Osteocyte (in vitro differentiated cells): ENCODE measurements at regions not wholly inside any gene's neighbourhood (a gene's known extent, or its start where the extent isn't known, plus 50 kb on each side); places are given as distances from the start of the nearest gene placed in this dataset.
A peak's percentile ranks its signal among the peaks of the same experiment; 100 is the strongest.

Source experiments
- DNase-seq: peaks from one replicate; pipeline ENCODE4 v3.0.0; 2021; ENCODE audit warnings: mixed read lengths; ENCODE audit not compliant: unreplicated experiment; ENCODE audit errors: extremely low spot score
- H3K27ac Mint-ChIP-seq: one replicate; pipeline ENCODE4 v1.8.0; 2021; ENCODE audit warnings: mild to moderate bottlenecking, mixed read lengths; ENCODE audit not compliant: unreplicated experiment
- H3K27me3 Mint-ChIP-seq: one replicate; pipeline ENCODE4 v1.8.0; 2021; ENCODE audit warnings: mixed read lengths; ENCODE audit not compliant: unreplicated experiment
- H3K36me3 Mint-ChIP-seq: one replicate; pipeline ENCODE4 v1.8.0; 2021; ENCODE audit warnings: mixed read lengths; ENCODE audit not compliant: unreplicated experiment
- H3K4me1 Mint-ChIP-seq: one replicate; pipeline ENCODE4 v1.8.0; 2021; ENCODE audit warnings: mixed read lengths; ENCODE audit not compliant: unreplicated experiment
- H3K4me3 Mint-ChIP-seq: one replicate; pipeline ENCODE4 v1.8.0; 2021; ENCODE audit warnings: mild to moderate bottlenecking, moderate library complexity, mixed read lengths; ENCODE audit not compliant: unreplicated experiment
- H3K9me3 Mint-ChIP-seq: one replicate; pipeline ENCODE4 v1.8.0; 2021; ENCODE audit warnings: mixed read lengths; ENCODE audit not compliant: unreplicated experiment
- CTCF ChIP-seq: fragments of 200-600 bp; sonication (generic); IDR thresholded peaks from 2 replicates; pipeline ENCODE4 v1.5.0; 2021; ENCODE audit warnings: antibody characterized with exemption, mild to moderate bottlenecking, moderate library complexity

GRCh38 chr3:88954853-88955252 is 152.6 kb upstream of the EPHA3 start:
- no peak for DNase-seq
- H3K27me3 Mint-ChIP-seq: no peaks in the 10 kb centered on the region
- no peak for TF ChIP-seq CTCF
- H3K4me3 Mint-ChIP-seq: no peak overlapping the region
- H3K9me3 Mint-ChIP-seq: no peaks in the 10 kb centered on the region
- H3K4me1 Mint-ChIP-seq: peaks cover 26% of the 10 kb centered on the region
- no peak overlapping the region for H3K27ac Mint-ChIP-seq
- H3K36me3 Mint-ChIP-seq: no peaks in the 10 kb centered on the region

- H3K4me3 Mint-ChIP-seq: no peak overlapping the region
- no peak overlapping the region for H3K27ac Mint-ChIP-seq
- H3K27me3 Mint-ChIP-seq: no peaks in the 10 kb centered on the region
- no peak for TF ChIP-seq CTCF
- no peaks in the 10 kb centered on the region for H3K9me3 Mint-ChIP-seq
- H3K4me1 Mint-ChIP-seq: peaks cover 26% of the 10 kb centered on the region
- H3K36me3 Mint-ChIP-seq: no peaks in the 10 kb centered on the region
- no peak for DNase-seq
These were observed 152.1 kb upstream of the EPHA3 start for GRCh38 chr3:88955274-88955673.

GRCh38 chr3:88957711-88958439 is 149.5 kb upstream of the EPHA3 start:
- Mint-ChIP-seq H3K4me3 (no peak overlapping the region), H3K27ac (peak overlapping the region; percentile 77)

GRCh38 chr3:88960019-88960418 is 147.4 kb upstream of the EPHA3 start:
- Mint-ChIP-seq H3K27me3 (no peaks in the 10 kb centered on the region), H3K4me3 (no peak overlapping the region), H3K27ac (no peak overlapping the region), H3K9me3 (no peaks in the 10 kb centered on the region), H3K36me3 (no peaks in the 10 kb centered on the region), H3K4me1 (peaks cover 23% of the 10 kb centered on the region)
- DNase-seq: no peak
- TF ChIP-seq CTCF: no peak

More at GRCh38 chr3:88957711-88958439, 149.5 kb upstream of the EPHA3 start:
- no peak for DNase-seq
- no peaks in the 10 kb centered on the region for H3K27me3 Mint-ChIP-seq
- no peaks in the 10 kb centered on the region for H3K9me3 Mint-ChIP-seq
- peaks cover 26% of the 10 kb centered on the region for H3K4me1 Mint-ChIP-seq
- no peak for TF ChIP-seq CTCF
- no peaks in the 10 kb centered on the region for H3K36me3 Mint-ChIP-seq

GRCh38 chr3:88963003-88963402 is 144.4 kb upstream of the EPHA3 start:
- no peak for DNase-seq
- Mint-ChIP-seq H3K36me3 (no peaks in the 10 kb centered on the region), H3K9me3 (no peaks in the 10 kb centered on the region), H3K27me3 (no peaks in the 10 kb centered on the region), H3K4me3 (no peak overlapping the region), H3K27ac (no peak overlapping the region), H3K4me1 (peaks cover 10% of the 10 kb centered on the region)
- TF ChIP-seq CTCF: no peak
